Right atrium auricular region (tissue), 2 donors: ENCODE measurements at regions not wholly inside any gene's neighbourhood (a gene's known extent, or its start where the extent isn't known, plus 50 kb on each side); places are given as distances from the start of the nearest gene placed in this dataset.

Experiments
- DNase-seq: peaks from one replicate; pipeline ENCODE4 v3.0.0-alpha.2; 2019; ENCODE audit warnings: low spot score
- H3K27ac ChIP-seq, 2 donors: fragments of 200-600 bp; sonication (generic); 1 replicate in 1 of 2; 2 replicates in 1 of 2; pipeline ENCODE4 v1.5.1; 2016 to 2019
- H3K27me3 ChIP-seq, 2 donors: fragments of 200-600 bp; sonication (generic); one replicate each; pipeline versions ENCODE4 v1.5.1 to v1.6.0; 2017 to 2019
- H3K36me3 ChIP-seq: fragments of 200-600 bp; sonication (generic); one replicate; pipeline ENCODE4 v1.5.1; 2016
- H3K4me1 ChIP-seq, 2 donors: fragments of 200-600 bp; sonication (generic); one replicate each; pipeline versions ENCODE4 v1.5.1 to v1.6.0; 2017 to 2019
- H3K4me3 ChIP-seq, 2 donors: fragments of 200-600 bp; sonication (generic); 1 replicate in 1 of 2; 2 replicates in 1 of 2; pipeline ENCODE4 v1.5.1; 2017 to 2019; ENCODE audit warnings: mild to moderate bottlenecking in 1 of 2, moderate library complexity in 1 of 2
- H3K9me3 ChIP-seq, 2 donors: fragments of 200-600 bp; sonication (generic); one replicate each; pipeline ENCODE4 v1.5.1; 2019
- CTCF ChIP-seq, 2 donors: fragments of 200-600 bp; sonication (generic); IDR thresholded peaks; one replicate each; pipeline ENCODE4 v1.5.1; 2019; ENCODE audit warnings: antibody characterized with exemption in 2 of 2

- DNase-seq: no peak
- no peak for TF ChIP-seq CTCF (IDR thresholded peaks at IDR 0.05)
- no peak overlapping the region for H3K27ac ChIP-seq
- H3K4me3 ChIP-seq: no peak overlapping the region
- no peaks in the 10 kb centered on the region for H3K36me3 ChIP-seq
- H3K4me1 ChIP-seq: peaks cover 0 to 7% of the 10 kb centered on the region in 2 donors
- H3K27me3 ChIP-seq: no peaks in the 10 kb centered on the region
- H3K9me3 ChIP-seq: no peaks in the 10 kb centered on the region
These were observed 125.7 kb upstream of the SSTR4 start for GRCh38 chr20:22909436-22909835.

- no peak overlapping the region for H3K4me3 ChIP-seq
- H3K9me3 ChIP-seq: no peaks in the 10 kb centered on the region
- no peak for DNase-seq
- peaks cover 0 to 5% of the 10 kb centered on the region in 2 donors for H3K4me1 ChIP-seq
- no peak overlapping the region for H3K27ac ChIP-seq
- no peak for TF ChIP-seq CTCF (IDR thresholded peaks at IDR 0.05)
- H3K36me3 ChIP-seq: no peaks in the 10 kb centered on the region
- no peaks in the 10 kb centered on the region for H3K27me3 ChIP-seq
These were observed 124.7 kb upstream of the SSTR4 start for GRCh38 chr20:22910287-22910852.

DNA sequence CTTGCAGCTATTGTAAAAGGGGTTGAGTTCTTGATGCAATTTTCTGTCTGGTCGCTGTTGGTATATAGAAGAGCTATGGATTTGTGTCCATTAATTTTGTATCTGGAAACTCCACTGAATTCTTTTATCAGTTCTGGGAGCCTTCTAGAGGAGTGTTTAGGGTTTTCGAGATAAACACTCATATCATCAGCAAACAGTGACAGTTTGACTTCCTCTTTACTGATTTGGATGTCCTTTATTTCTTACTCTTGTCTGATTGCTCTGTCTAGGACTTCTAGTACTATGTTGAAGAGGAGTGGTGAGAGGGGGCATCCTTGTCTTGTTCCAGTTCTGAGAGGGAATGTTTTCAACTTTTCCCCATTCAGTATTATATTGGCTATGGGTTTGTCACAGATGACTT lies 120.8 kb upstream of the SSTR4 start:
- Histone ChIP-seq H3K4me1 (no peaks in the 10 kb centered on the region), H3K36me3 (no peaks in the 10 kb centered on the region), H3K27ac (no peak overlapping the region), H3K27me3 (no peaks in the 10 kb centered on the region), H3K9me3 (no peaks in the 10 kb centered on the region), H3K4me3 (no peak overlapping the region)
- DNase-seq: no peak
- TF ChIP-seq CTCF (IDR thresholded peaks at IDR 0.05): no peak

GRCh38 chr20:22915512-22915911 lies 119.6 kb upstream of the SSTR4 start:
- Histone ChIP-seq H3K27ac (no peak overlapping the region), H3K36me3 (no peaks in the 10 kb centered on the region), H3K9me3 (no peaks in the 10 kb centered on the region), H3K4me1 (no peaks in the 10 kb centered on the region), H3K4me3 (no peak overlapping the region), H3K27me3 (no peaks in the 10 kb centered on the region)
- no peak for TF ChIP-seq CTCF (IDR thresholded peaks at IDR 0.05)
- DNase-seq: no peak

- Histone ChIP-seq H3K4me3 (no peak overlapping the region), H3K27me3 (no peaks in the 10 kb centered on the region), H3K9me3 (no peaks in the 10 kb centered on the region), H3K27ac (no peak overlapping the region), H3K4me1 (peaks cover 0 to 5% of the 10 kb centered on the region in 2 donors), H3K36me3 (no peaks in the 10 kb centered on the region)
- DNase-seq: no peak
- no peak for TF ChIP-seq CTCF (IDR thresholded peaks at IDR 0.05)
These were observed 118.9 kb upstream of the SSTR4 start for GRCh38 chr20:22916021-22916842.
